ENCODE measurements at regions not wholly inside any gene's neighbourhood (a gene's known extent, or its start where the extent isn't known, plus 50 kb on each side); places are given as distances from the start of the nearest gene placed in this dataset.
A peak's percentile ranks its signal among the peaks of the same experiment; 100 is the strongest.

DNA sequence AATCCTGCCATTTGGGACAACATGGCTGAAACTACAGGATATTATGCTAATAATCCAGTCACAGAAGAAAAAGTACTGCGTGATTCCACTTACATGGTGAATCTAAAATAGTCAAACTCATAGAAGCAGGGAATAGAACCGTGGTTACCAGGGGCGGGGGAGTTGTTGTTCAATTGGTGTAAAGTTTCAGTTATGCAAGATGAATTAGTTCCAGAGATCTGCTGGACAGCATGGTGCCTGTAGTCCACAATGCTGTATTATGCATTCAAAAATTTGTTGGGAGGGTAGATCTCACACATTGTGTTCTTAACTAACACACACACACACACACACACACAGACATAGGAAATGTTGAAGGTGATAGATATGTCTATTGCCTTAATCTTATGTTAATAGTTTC, 480.5 kb downstream of the DMRT2 start:
- intact Hi-C loops (cut with DNase I): no loop called here
- Histone ChIP-seq H3K27ac (no peak overlapping the region), H3K9me3 (no peaks in the 10 kb centered on the region), H3K36me3 (ENCODE audit: insufficient read depth in 1 of 2, low read depth in 1 of 2) (no peaks in the 10 kb centered on the region), H3K4me3 (no peak overlapping the region), H3K27me3 (ENCODE audit: insufficient read depth in 3 of 3, low read length in 2 of 3) (no peaks in the 10 kb centered on the region), H3K4me1 (no peaks in the 10 kb centered on the region)
- TF ChIP-seq, protein P1, sequence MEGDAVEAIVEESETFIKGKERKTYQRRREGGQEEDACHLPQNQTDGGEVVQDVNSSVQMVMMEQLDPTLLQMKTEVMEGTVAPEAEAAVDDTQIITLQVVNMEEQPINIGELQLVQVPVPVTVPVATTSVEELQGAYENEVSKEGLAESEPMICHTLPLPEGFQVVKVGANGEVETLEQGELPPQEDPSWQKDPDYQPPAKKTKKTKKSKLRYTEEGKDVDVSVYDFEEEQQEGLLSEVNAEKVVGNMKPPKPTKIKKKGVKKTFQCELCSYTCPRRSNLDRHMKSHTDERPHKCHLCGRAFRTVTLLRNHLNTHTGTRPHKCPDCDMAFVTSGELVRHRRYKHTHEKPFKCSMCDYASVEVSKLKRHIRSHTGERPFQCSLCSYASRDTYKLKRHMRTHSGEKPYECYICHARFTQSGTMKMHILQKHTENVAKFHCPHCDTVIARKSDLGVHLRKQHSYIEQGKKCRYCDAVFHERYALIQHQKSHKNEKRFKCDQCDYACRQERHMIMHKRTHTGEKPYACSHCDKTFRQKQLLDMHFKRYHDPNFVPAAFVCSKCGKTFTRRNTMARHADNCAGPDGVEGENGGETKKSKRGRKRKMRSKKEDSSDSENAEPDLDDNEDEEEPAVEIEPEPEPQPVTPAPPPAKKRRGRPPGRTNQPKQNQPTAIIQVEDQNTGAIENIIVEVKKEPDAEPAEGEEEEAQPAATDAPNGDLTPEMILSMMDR (IDR thresholded peaks at IDR 0.05): no peak
- DNase-seq (no peak), ATAC-seq (no peak)
- WGBS, 3 donors: 30 to 47% (median 36%) methylated on average over 3 of the region's 3 CpGs

DNA sequence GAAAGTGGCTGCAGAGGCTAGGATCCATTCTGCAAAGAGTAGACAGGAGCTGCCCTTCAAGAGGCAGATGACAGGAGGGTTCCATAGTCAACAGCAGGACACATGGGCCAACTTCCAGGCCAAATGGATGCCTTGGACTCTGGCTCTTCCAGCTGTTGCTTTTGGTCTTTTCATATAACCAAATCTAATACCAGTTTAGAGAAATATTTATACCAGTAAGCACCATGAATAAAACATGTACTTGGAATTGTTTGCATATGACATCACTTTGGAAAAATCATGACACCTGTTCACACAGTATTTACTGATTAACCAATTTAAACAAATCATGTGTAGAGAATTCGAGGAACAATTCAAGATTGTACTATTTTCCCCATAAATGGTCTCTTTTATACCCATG, 481.3 kb downstream of the DMRT2 start:
- Histone ChIP-seq H3K4me3 (no peak overlapping the region), H3K4me1 (no peaks in the 10 kb centered on the region), H3K36me3 (ENCODE audit: insufficient read depth in 1 of 2, low read depth in 1 of 2) (no peaks in the 10 kb centered on the region), H3K27ac (no peak overlapping the region), H3K27me3 (ENCODE audit: insufficient read depth in 3 of 3, low read length in 2 of 3) (no peaks in the 10 kb centered on the region), H3K9me3 (no peaks in the 10 kb centered on the region)
- intact Hi-C loops (cut with DNase I): no loop called here
- DNase-seq (no peak), ATAC-seq (peak in 1 of 4 donors; percentile 13)
- 8 to 23% (median 13%) methylated on average over 1 of the region's 1 CpG for WGBS, 3 donors
- TF ChIP-seq, protein P1 (IDR thresholded peaks at IDR 0.05): no peak

DNA sequence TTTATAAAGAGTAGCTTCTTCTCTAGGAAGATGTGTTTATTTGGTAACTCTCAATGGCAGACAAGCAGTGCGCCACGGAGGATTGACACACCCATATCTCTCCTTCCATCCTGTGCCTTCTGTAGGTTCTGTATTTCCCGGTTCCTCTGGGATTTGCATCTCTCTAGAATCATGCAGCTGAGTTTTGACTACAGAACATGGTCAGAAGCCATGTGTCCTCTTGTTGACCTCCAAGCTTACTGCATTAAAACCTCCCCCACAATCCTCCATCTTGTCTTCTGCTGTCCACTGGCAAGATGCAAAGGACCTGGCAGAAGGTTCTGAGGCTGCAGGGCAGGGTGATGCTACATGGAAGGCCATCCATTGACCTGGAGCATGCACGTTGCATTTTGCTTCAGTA, 482.0 kb downstream of the DMRT2 start:
- H3K4me1 ChIP-seq: no peaks in the 10 kb centered on the region
- no peak overlapping the region for H3K27ac ChIP-seq
- no peaks in the 10 kb centered on the region for H3K9me3 ChIP-seq
- DNase-seq (no peak), ATAC-seq (no peak)
- H3K4me3 ChIP-seq: no peak overlapping the region
- no peaks in the 10 kb centered on the region for H3K27me3 ChIP-seq (ENCODE audit: insufficient read depth in 3 of 3, low read length in 2 of 3)
- H3K36me3 ChIP-seq (ENCODE audit: insufficient read depth in 1 of 2, low read depth in 1 of 2): no peaks in the 10 kb centered on the region
- intact Hi-C loops (cut with DNase I): no loop called here
- TF ChIP-seq, protein P1 (IDR thresholded peaks at IDR 0.05): no peak
- WGBS, 3 donors: 31 to 39% (median 33%) methylated on average over 4 of the region's 4 CpGs

DNA sequence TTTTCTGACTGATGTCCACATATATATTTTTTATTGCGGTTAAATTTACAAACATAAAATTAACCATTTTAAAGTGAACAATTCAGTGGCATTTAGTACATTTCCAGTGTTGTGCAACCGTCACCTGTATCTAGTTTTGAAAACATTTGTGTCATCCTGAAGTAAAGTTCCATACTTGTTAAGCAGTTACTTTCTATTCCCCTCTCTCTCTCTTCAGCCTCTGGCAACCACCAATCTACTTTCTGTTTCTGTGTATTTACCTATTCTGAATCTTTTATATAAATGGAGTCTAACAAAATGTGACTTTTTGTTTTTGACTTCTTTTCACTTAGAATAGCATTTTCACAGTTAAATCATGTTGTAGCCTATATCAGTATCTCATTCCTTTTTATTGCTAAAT, 480.1 kb upstream of the SMARCA2 start:
- Histone ChIP-seq H3K4me1 (no peaks in the 10 kb centered on the region), H3K9me3 (no peaks in the 10 kb centered on the region), H3K36me3 (ENCODE audit: insufficient read depth in 1 of 2, low read depth in 1 of 2) (no peaks in the 10 kb centered on the region), H3K27me3 (ENCODE audit: insufficient read depth in 3 of 3, low read length in 2 of 3) (no peaks in the 10 kb centered on the region), H3K27ac (no peak overlapping the region), H3K4me3 (no peak overlapping the region)
- 89 to 93% (median 91%) methylated on average over 2 of the region's 2 CpGs for WGBS, 3 donors
- no peak for DNase-seq
- intact Hi-C loops (cut with DNase I): no loop called here
- TF ChIP-seq, protein P1 (IDR thresholded peaks at IDR 0.05): no peak
- no peak for ATAC-seq

DNA sequence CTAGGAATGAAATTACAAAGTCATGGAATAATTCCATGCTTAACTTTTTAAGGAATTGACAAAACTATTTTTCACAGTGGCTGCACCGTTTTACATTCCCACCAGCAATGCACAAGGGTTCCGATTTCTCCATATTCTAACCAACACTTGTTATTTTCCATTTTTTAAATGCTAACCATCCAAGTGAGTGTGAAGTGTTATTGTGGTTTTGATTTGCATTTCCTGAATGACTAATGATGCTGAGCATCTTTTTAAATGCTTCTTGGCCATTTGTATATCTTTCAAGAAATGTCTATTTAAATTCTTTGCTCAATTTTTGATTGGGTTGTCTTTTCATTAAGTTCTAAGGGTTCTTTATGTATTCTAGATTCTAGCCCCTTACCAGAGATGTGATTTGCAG, 479.5 kb upstream of the SMARCA2 start:
- TF ChIP-seq, protein P1 (IDR thresholded peaks at IDR 0.05): no peak
- intact Hi-C loops (cut with DNase I): no loop called here
- no peak for ATAC-seq
- WGBS, 3 donors: 89 to 93% (median 91%) methylated on average over 2 of the region's 2 CpGs
- H3K4me3 ChIP-seq: no peak overlapping the region
- H3K9me3 ChIP-seq: no peaks in the 10 kb centered on the region
- no peaks in the 10 kb centered on the region for H3K36me3 ChIP-seq (ENCODE audit: insufficient read depth in 1 of 2, low read depth in 1 of 2)
- H3K27me3 ChIP-seq (ENCODE audit: insufficient read depth in 3 of 3, low read length in 2 of 3): no peaks in the 10 kb centered on the region
- no peak for DNase-seq
- no peak overlapping the region for H3K27ac ChIP-seq
- no peaks in the 10 kb centered on the region for H3K4me1 ChIP-seq
